Lung (tissue), 11 donors: ENCODE measurements at regions not wholly inside any gene's neighbourhood (a gene's known extent, or its start where the extent isn't known, plus 50 kb on each side); places are given as distances from the start of the nearest gene placed in this dataset.
"Not testable (repeated sequence)": the region's sequence is repeated elsewhere in the genome, so short reads cannot be mapped to it uniquely, and the experiment has no call there.

Source experiments
- ATAC-seq: fragments of 200-7000 bp; cut with Tn5 transposase; one replicate; pipeline ENCODE4 v1.9.1; 2020; ENCODE audit warnings: moderate number of reproducible peaks; ENCODE audit not compliant: insufficient read depth, low FRiP score
- DNase-seq, 3 donors: peaks; one replicate each; pipeline ENCODE4 v3.0.0-alpha.2; 2013 to 2017
- H3K27ac ChIP-seq, 2 donors: one replicate each; pipeline ENCODE4 v1.5.1; 2013; ENCODE audit warnings: mild to moderate bottlenecking in 2 of 2, moderate library complexity in 2 of 2, control low read depth in 1 of 2, inconsistent platforms in 1 of 2, low read depth in 1 of 2, low read length in 1 of 2
- H3K27me3 ChIP-seq, 3 donors: one replicate each; pipeline ENCODE4 v1.5.1; 2013; ENCODE audit warnings: low read length in 2 of 3; ENCODE audit not compliant: control insufficient read depth in 3 of 3, insufficient read depth in 3 of 3
- H3K36me3 ChIP-seq, 4 donors: one replicate each; pipeline ENCODE4 v1.5.1; 2013; ENCODE audit warnings: low read length in 4 of 4, mild to moderate bottlenecking in 1 of 4, moderate library complexity in 1 of 4; ENCODE audit not compliant: control insufficient read depth in 4 of 4, insufficient read depth in 4 of 4
- H3K4me1 ChIP-seq, 5 donors: one replicate each; pipeline ENCODE4 v1.5.1; 2013; ENCODE audit warnings: low read length in 5 of 5, mild to moderate bottlenecking in 2 of 5, moderate library complexity in 1 of 5; ENCODE audit not compliant: control insufficient read depth in 5 of 5, insufficient read depth in 5 of 5
- H3K4me3 ChIP-seq: one replicate; pipeline ENCODE4 v1.5.1; 2013; ENCODE audit warnings: mild to moderate bottlenecking, control low read depth, moderate library complexity
- H3K9ac ChIP-seq, 2 donors: one replicate each; pipeline ENCODE4 v1.5.1; 2013; ENCODE audit warnings: low read length in 2 of 2, control low read depth in 1 of 2; ENCODE audit not compliant: insufficient read depth in 1 of 2
- H3K9me3 ChIP-seq, 4 donors: one replicate each; pipeline ENCODE4 v1.5.1; 2013; ENCODE audit warnings: low read length in 3 of 4, mild to moderate bottlenecking in 1 of 4, moderate library complexity in 1 of 4; ENCODE audit not compliant: control insufficient read depth in 4 of 4, insufficient read depth in 3 of 4
- CTCF ChIP-seq: IDR thresholded peaks from 2 replicates; pipeline ENCODE4 v1.5.1; 2012; ENCODE audit warnings: mild to moderate bottlenecking; ENCODE audit errors: control extremely low read depth, extremely low read depth
- WGBS, 2 donors: extraction: QIAGEN DNeasy Blood & Tissue Kit; methylation state at CpG; one replicate each; pipeline ENCODE4 v1.1.7; 2013; 5-methylcytosine and 5-hydroxymethylcytosine counted together
- donor health status: control.
- donor health status: control.
- donor health status: Bipolar disorder and iron deficiency.
- donor health status: healthy.
- donor health status: DM: yes; HTN: yes; CAD: no.

- Histone ChIP-seq H3K4me3 (no peak overlapping the region), H3K27ac (no peak overlapping the region), H3K9me3 (peaks cover 0 to 2% (median 0%) of the 10 kb centered on the region in 4 donors), H3K36me3 (no peaks in the 10 kb centered on the region), H3K27me3 (no peaks in the 10 kb centered on the region), H3K9ac (no peak overlapping the region), H3K4me1 (no peaks in the 10 kb centered on the region)
- no peak for TF ChIP-seq CTCF
- ATAC-seq (no peak), DNase-seq (no peak)
Measured at GRCh38 chr10:9051328-9051974, 997.0 kb downstream of the GATA3 start.

GRCh38 chr10:9052767-9053166 is 998.3 kb downstream of the GATA3 start:
- ATAC-seq (no peak), DNase-seq (no peak)
- H3K4me1 ChIP-seq, result no peaks in the 10 kb centered on the region
- no peak overlapping the region for H3K4me3 ChIP-seq
- 79 to 88% methylated on average over 1 of the region's 1 CpG for WGBS, 2 donors
- peaks cover 0 to 2% (median 0%) of the 10 kb centered on the region in 4 donors for H3K9me3 ChIP-seq
- no peaks in the 10 kb centered on the region for H3K27me3 ChIP-seq
- TF ChIP-seq CTCF, result no peak
- H3K36me3 ChIP-seq, result no peaks in the 10 kb centered on the region
- H3K27ac ChIP-seq, result no peak overlapping the region
- no peak overlapping the region for H3K9ac ChIP-seq

- ATAC-seq, result no peak
- no peak for TF ChIP-seq CTCF
- no peak overlapping the region for H3K9ac ChIP-seq
- WGBS, 2 donors, result 94 to 96% methylated on average over 11 of the region's 11 CpGs
- no peaks in the 10 kb centered on the region for H3K27me3 ChIP-seq
- no peaks in the 10 kb centered on the region for H3K4me1 ChIP-seq
- DNase-seq, result no peak
- H3K27ac ChIP-seq, result no peak overlapping the region
- H3K36me3 ChIP-seq, result no peaks in the 10 kb centered on the region
- H3K4me3 ChIP-seq, result no peak overlapping the region
- peaks cover 0 to 2% (median 0%) of the 10 kb centered on the region in 4 donors for H3K9me3 ChIP-seq
Measured at GRCh38 chr10:9056521-9056920, 1002.0 kb downstream of the GATA3 start.

- not testable (repeated sequence) for DNase-seq, H3K4me1 ChIP-seq, H3K9me3 ChIP-seq, H3K27me3 ChIP-seq, H3K4me3 ChIP-seq, H3K36me3 ChIP-seq, H3K9ac ChIP-seq, ATAC-seq, H3K27ac ChIP-seq
- 87 to 88% methylated on average over 17 of the region's 17 CpGs for WGBS, 2 donors
Measured at GRCh38 chr10:9057293-9057692, 1002.8 kb downstream of the GATA3 start.
